Thyroid gland (tissue), 4 donors: ENCODE measurements at regions not wholly inside any gene's neighbourhood (a gene's known extent, or its start where the extent isn't known, plus 50 kb on each side); places are given as distances from the start of the nearest gene placed in this dataset.

ENCODE experiments used
- DNase-seq, 2 donors: peaks; one replicate each; pipeline ENCODE4 v3.0.0-alpha.2; 2019
- H3K27ac ChIP-seq, 3 donors: fragments of 200-600 bp; sonication (generic); 1 replicate in 2 of 3; 2 replicates in 1 of 3; pipeline ENCODE4 v1.5.1; 2016 to 2019; ENCODE audit warnings: mild to moderate bottlenecking in 1 of 3, moderate library complexity in 1 of 3
- H3K27me3 ChIP-seq: fragments of 200-600 bp; sonication (generic); one replicate; pipeline ENCODE4 v1.5.1; 2019
- H3K36me3 ChIP-seq, 2 donors: fragments of 200-600 bp; sonication (generic); one replicate each; pipeline ENCODE4 v1.5.1; 2016 to 2019
- H3K4me1 ChIP-seq, 2 donors: fragments of 200-600 bp; sonication (generic); one replicate each; pipeline ENCODE4 v1.5.1; 2017 to 2019
- H3K4me3 ChIP-seq, 3 donors: fragments of 200-600 bp; sonication (generic); replicated peaks in 1 of 3; 1 replicate in 2 of 3; 2 replicates in 1 of 3; pipeline ENCODE4 v1.5.1; 2016; ENCODE audit warnings: mild to moderate bottlenecking in 1 of 3
- H3K9me3 ChIP-seq: fragments of 200-600 bp; sonication (generic); one replicate; pipeline ENCODE4 v1.5.1; 2017
- POLR2A ChIP-seq, 2 donors: fragments of 450-650 bp; IDR thresholded peaks; one replicate each; pipeline ENCODE4 v1.6.1; 2017; ENCODE audit warnings: antibody characterized with exemption in 2 of 2, mild to moderate bottlenecking in 2 of 2, moderate library complexity in 1 of 2
- WGBS, 2 donors: methylation state at CpG; one replicate each; pipeline ENCODE4 v1.1.5; 2017; 5-methylcytosine and 5-hydroxymethylcytosine counted together
- intact Hi-C: fragments of 100-400 bp; cut with DNase I; formaldehyde crosslinking; loops from one replicate; pipeline ENCODE4 v1.15.1; 2023
- TF ChIP-seq, protein P1 (sequence below), 6 experiments: fragments of 200-600 bp in 3 of 6; fragments of 450-650 bp in 3 of 6; sonication (generic) in 3 of 6; IDR thresholded peaks; one replicate each; pipeline ENCODE4 v1.5.1; 2016 to 2019; ENCODE audit warnings: antibody characterized with exemption in 6 of 6, mild to moderate bottlenecking in 2 of 6, inconsistent platforms in 1 of 6, moderate library complexity in 1 of 6

DNA sequence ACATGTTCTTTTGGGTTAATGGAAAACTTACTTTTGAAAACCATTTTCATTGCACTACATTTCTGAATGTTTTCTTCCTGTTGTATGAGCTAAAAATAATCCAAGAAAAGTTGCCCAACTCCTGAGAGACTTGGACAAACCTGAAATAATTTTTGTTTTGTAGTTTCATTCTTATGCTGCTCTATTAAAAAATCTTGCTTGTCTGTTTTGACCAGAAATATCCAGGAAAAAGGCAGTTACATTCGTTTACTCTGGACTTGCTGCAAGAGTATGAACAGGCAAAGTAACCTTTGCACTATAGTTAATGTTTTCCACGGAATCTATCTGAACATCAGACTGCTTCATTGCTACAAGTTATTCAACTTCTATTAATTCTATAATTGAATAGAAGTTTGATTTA, 200.1 kb upstream of the DAB2 start:
- Histone ChIP-seq H3K27me3 (no peaks in the 10 kb centered on the region), H3K9me3 (no peaks in the 10 kb centered on the region), H3K27ac (no peak overlapping the region), H3K36me3 (no peaks in the 10 kb centered on the region), H3K4me1 (no peaks in the 10 kb centered on the region), H3K4me3 (no peak overlapping the region)
- WGBS, 2 donors: 62 to 64% methylated on average over 2 of the region's 2 CpGs
- intact Hi-C loops: no loop called here
- DNase-seq: no peak
- TF ChIP-seq POLR2A (IDR thresholded peaks at IDR 0.05): no peak
- TF ChIP-seq, protein P1, sequence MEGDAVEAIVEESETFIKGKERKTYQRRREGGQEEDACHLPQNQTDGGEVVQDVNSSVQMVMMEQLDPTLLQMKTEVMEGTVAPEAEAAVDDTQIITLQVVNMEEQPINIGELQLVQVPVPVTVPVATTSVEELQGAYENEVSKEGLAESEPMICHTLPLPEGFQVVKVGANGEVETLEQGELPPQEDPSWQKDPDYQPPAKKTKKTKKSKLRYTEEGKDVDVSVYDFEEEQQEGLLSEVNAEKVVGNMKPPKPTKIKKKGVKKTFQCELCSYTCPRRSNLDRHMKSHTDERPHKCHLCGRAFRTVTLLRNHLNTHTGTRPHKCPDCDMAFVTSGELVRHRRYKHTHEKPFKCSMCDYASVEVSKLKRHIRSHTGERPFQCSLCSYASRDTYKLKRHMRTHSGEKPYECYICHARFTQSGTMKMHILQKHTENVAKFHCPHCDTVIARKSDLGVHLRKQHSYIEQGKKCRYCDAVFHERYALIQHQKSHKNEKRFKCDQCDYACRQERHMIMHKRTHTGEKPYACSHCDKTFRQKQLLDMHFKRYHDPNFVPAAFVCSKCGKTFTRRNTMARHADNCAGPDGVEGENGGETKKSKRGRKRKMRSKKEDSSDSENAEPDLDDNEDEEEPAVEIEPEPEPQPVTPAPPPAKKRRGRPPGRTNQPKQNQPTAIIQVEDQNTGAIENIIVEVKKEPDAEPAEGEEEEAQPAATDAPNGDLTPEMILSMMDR (IDR thresholded peaks at IDR 0.05): no peak

DNA sequence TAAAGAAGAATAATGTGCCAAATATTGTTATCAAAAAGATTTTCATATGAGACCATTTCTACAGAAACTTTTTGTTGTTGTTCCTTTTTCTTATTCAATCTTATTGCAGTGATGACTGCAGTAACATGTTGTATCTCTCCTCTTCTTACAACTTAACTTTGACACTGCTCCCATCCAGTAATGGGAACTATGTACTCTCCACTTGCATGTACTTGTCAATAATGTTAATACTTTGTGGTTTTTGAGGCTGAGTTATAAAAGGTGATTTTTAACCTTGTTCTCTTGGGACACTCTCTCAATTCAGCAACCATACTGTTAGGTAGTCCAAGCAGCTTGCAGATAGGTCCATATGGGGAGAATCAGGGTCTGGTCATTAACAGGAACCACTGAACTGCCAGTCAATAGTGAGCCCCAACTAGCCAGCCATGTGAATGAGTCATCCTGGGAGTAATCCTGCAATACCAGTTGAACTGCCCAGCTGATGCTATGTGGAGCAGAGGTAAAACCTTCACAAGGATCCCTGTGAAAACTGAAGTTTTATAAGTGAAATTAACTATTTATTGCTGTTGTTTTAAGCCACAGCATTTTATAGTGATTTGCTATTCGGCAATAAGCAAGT, 199.6 kb upstream of the DAB2 start:
- no peak for TF ChIP-seq POLR2A (IDR thresholded peaks at IDR 0.05)
- TF ChIP-seq, protein P1 (IDR thresholded peaks at IDR 0.05): no peak
- Histone ChIP-seq H3K9me3 (no peaks in the 10 kb centered on the region), H3K4me1 (no peaks in the 10 kb centered on the region), H3K4me3 (no peak overlapping the region), H3K27me3 (no peaks in the 10 kb centered on the region), H3K36me3 (no peaks in the 10 kb centered on the region), H3K27ac (no peak overlapping the region)
- no peak for DNase-seq
- intact Hi-C loops: no loop called here
- WGBS, 2 donors: 70 to 74% methylated on average over 1 of the region's 1 CpG

DNA sequence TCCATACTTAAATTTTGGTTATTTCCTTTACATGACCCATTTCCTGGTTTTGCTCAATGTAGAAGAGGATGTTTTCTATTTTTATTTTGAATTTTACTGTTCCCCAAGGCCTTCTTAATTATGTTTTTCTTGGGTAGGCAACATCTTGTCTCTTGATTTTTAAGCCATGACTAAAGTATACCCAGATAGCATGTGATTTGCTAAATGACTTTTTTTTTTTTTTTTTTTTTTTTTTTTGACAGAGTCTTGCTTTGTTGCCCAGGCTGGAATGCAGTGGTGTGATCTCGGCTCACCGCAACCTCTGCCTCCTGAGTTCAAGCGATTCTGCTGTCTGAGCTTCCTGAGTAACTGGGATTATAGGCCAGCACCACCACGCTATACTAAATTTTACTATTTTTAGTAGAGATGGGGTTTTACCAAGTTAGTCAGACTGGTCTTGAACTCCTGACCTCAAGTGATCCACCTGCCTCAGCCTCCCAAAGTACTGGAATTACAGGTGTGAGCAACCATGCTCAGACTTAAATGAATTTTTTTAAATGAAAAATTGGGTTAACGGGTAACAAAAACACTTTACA, 198.6 kb upstream of the DAB2 start:
- Histone ChIP-seq H3K27ac (no peak overlapping the region), H3K4me1 (no peaks in the 10 kb centered on the region), H3K27me3 (no peaks in the 10 kb centered on the region), H3K36me3 (no peaks in the 10 kb centered on the region), H3K4me3 (no peak overlapping the region), H3K9me3 (no peaks in the 10 kb centered on the region)
- DNase-seq: no peak
- WGBS, 2 donors: 88 to 90% methylated on average over 5 of the region's 5 CpGs
- intact Hi-C loops: no loop called here
- no peak for TF ChIP-seq POLR2A (IDR thresholded peaks at IDR 0.05)
- TF ChIP-seq, protein P1 (IDR thresholded peaks at IDR 0.05): no peak

DNA sequence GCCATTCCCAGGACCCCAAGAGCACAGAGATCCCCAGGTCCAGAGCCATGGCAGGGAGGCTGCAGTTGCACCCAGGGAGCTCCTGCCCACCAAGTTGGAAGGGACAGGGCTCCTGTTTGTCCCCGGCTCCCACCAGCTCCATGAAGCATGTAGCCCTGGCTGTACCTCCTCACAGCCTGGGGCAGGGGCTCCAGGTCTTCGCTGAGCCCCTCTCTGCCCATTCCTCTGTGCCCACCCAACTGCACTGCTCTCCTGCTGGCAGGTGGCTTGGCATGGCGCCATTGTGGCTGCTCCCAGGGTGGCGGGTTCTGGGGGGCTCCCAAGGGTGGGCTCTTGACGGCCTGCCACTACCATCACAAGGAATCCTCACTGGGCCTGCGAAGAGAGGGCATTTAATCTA, 197.5 kb upstream of the DAB2 start:
- intact Hi-C loops: no loop called here

More for the DNA sequence above, 197.5 kb upstream of the DAB2 start:
- Histone ChIP-seq H3K9me3 (no peaks in the 10 kb centered on the region), H3K36me3 (no peaks in the 10 kb centered on the region), H3K4me3 (no peak overlapping the region), H3K4me1 (no peaks in the 10 kb centered on the region), H3K27me3 (no peaks in the 10 kb centered on the region), H3K27ac (no peak overlapping the region)
- TF ChIP-seq, protein P1 (IDR thresholded peaks at IDR 0.05): no peak
- TF ChIP-seq POLR2A (IDR thresholded peaks at IDR 0.05): no peak
- DNase-seq: no peak
- 92 to 94% methylated on average over 4 to 6 of the region's 6 CpGs for WGBS, 2 donors
